Hepatocyte (in vitro differentiated cells): ENCODE measurements at regions not wholly inside any gene's neighbourhood (a gene's known extent, or its start where the extent isn't known, plus 50 kb on each side); places are given as distances from the start of the nearest gene placed in this dataset.
"Not testable (repeated sequence)": the region's sequence is repeated elsewhere in the genome, so short reads cannot be mapped to it uniquely, and the experiment has no call there.

Experiments
- DNase-seq: peaks from one replicate; pipeline ENCODE4 v3.0.0-alpha.2; 2016; ENCODE audit warnings: low spot score
- H2AFZ ChIP-seq: fragments of 200-600 bp; sonication (generic); 2 replicates; pipeline ENCODE4 v1.6.0; 2016; ENCODE audit warnings: antibody characterized with exemption, mild to moderate bottlenecking
- H3K27ac ChIP-seq: fragments of 200-600 bp; sonication (generic); 2 replicates; pipeline ENCODE4 v1.5.1; 2016; ENCODE audit warnings: mild to moderate bottlenecking
- H3K27me3 ChIP-seq: fragments of 200-600 bp; sonication (generic); 2 replicates; pipeline ENCODE4 v1.6.1; 2016
- H3K36me3 ChIP-seq: fragments of 200-600 bp; sonication (generic); replicated peaks from 2 replicates; pipeline ENCODE4 v1.5.1; 2016; ENCODE audit warnings: low read depth; ENCODE audit not compliant: insufficient read depth
- H3K4me1 ChIP-seq: fragments of 200-600 bp; sonication (generic); 2 replicates; pipeline ENCODE4 v1.5.1; 2016; ENCODE audit warnings: mild to moderate bottlenecking, moderate library complexity; ENCODE audit not compliant: insufficient read depth
- H3K4me2 ChIP-seq: fragments of 200-600 bp; sonication (generic); 2 replicates; pipeline ENCODE4 v1.6.0; 2016
- H3K4me3 ChIP-seq: fragments of 200-600 bp; sonication (generic); 2 replicates; pipeline ENCODE4 v1.5.1; 2016; ENCODE audit warnings: mild to moderate bottlenecking
- H3K79me2 ChIP-seq: fragments of 200-600 bp; sonication (generic); 2 replicates; pipeline ENCODE4 v1.6.0; 2017; ENCODE audit warnings: mild to moderate bottlenecking
- H3K9me2 ChIP-seq: fragments of 200-600 bp; sonication (generic); replicated peaks from 2 replicates; pipeline ENCODE4 v1.6.0; 2017; ENCODE audit warnings: mild to moderate bottlenecking; ENCODE audit not compliant: insufficient read depth
- H3K9me3 ChIP-seq: fragments of 200-600 bp; sonication (generic); 2 replicates; pipeline ENCODE4 v1.5.1; 2016; ENCODE audit warnings: low read depth, mild to moderate bottlenecking
- H4K20me1 ChIP-seq: fragments of 200-600 bp; sonication (generic); 2 replicates; pipeline ENCODE4 v1.6.0; 2016; ENCODE audit warnings: mild to moderate bottlenecking; ENCODE audit not compliant: insufficient read depth, poor library complexity, severe bottlenecking
- EZH2 ChIP-seq: fragments of 200-600 bp; sonication (generic); IDR thresholded peaks from 2 replicates; pipeline ENCODE4 v1.6.1; 2016; ENCODE audit warnings: antibody characterized with exemption, mild to moderate bottlenecking, borderline replicate concordance
- EZH2phosphoT487 ChIP-seq: fragments of 200-600 bp; sonication (generic); IDR thresholded peaks from one replicate; pipeline ENCODE4 v1.6.1; 2018; ENCODE audit warnings: antibody characterized with exemption, mild to moderate bottlenecking, low read depth, moderate library complexity; ENCODE audit not compliant: unreplicated experiment, severe bottlenecking
- WGBS: methylation state at CpG from one replicate; pipeline ENCODE4 v1.1.6; 2016; ENCODE audit warnings: low lambda C conversion rate; ENCODE audit errors: missing lambda C conversion rate; 5-methylcytosine and 5-hydroxymethylcytosine counted together
- TF ChIP-seq, protein P1 (sequence below): fragments of 200-600 bp; sonication (generic); IDR thresholded peaks from 2 replicates; pipeline ENCODE4 v1.5.1; 2016; ENCODE audit warnings: antibody characterized with exemption, mild to moderate bottlenecking; ENCODE audit not compliant: poor library complexity

DNA sequence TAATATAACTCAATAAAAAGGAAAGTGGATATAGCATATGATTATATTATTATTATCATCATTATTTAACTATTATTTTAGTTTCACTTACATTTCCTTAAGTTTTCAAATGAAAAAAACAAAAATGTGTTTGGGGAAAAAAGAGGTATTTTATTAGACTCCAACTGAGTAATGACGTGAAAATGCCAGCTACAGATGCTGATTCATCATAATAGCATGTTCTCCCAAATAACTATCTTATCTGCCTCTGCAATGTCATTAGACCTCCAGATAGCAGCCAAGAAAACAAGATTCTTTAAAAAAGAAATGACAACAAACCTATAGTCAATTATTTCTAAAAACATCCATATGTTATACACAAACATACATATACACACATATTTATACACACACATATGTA lies 1071.9 kb upstream of the TMPRSS15 start:
- H3K79me2 ChIP-seq: no peaks in the 10 kb centered on the region
- peak; percentile 10 for DNase-seq
- no peak for TF ChIP-seq EZH2
- TF ChIP-seq, protein P1, sequence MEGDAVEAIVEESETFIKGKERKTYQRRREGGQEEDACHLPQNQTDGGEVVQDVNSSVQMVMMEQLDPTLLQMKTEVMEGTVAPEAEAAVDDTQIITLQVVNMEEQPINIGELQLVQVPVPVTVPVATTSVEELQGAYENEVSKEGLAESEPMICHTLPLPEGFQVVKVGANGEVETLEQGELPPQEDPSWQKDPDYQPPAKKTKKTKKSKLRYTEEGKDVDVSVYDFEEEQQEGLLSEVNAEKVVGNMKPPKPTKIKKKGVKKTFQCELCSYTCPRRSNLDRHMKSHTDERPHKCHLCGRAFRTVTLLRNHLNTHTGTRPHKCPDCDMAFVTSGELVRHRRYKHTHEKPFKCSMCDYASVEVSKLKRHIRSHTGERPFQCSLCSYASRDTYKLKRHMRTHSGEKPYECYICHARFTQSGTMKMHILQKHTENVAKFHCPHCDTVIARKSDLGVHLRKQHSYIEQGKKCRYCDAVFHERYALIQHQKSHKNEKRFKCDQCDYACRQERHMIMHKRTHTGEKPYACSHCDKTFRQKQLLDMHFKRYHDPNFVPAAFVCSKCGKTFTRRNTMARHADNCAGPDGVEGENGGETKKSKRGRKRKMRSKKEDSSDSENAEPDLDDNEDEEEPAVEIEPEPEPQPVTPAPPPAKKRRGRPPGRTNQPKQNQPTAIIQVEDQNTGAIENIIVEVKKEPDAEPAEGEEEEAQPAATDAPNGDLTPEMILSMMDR: no peak
- no peak for TF ChIP-seq EZH2phosphoT487
- H3K4me1 ChIP-seq: no peaks in the 10 kb centered on the region
- no peaks in the 10 kb centered on the region for H3K9me3 ChIP-seq
- no peak overlapping the region for H3K4me2 ChIP-seq
- no peaks in the 10 kb centered on the region for H3K9me2 ChIP-seq
- no peak overlapping the region for H3K27ac ChIP-seq
- H3K4me3 ChIP-seq: no peak overlapping the region
- 56% methylated on average over 1 of the region's 1 CpG for WGBS
- no peaks in the 10 kb centered on the region for H3K27me3 ChIP-seq
- no peaks in the 10 kb centered on the region for H3K36me3 ChIP-seq
- H2AFZ ChIP-seq: no peak overlapping the region
- no peaks in the 10 kb centered on the region for H4K20me1 ChIP-seq

DNA sequence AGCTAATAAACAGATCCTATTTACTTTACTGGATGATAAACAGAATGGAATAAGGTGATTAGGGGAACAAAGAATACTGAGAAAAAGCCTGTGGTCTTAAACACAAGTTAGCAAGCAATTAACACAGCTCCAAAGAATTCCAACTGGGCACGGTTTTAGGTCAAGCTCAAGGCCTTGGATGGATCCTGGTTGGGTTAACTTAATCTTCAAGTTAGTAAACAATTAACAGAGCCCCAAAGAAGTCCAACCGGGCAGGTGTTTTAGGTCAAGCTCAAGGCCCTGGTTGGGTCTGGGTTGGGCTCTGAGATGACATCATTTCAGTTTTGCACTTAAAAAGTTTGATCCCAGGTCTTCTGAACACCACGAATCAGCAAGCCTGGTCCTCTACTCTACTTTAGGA lies 1086.3 kb upstream of the TMPRSS15 start:
- Histone ChIP-seq H4K20me1 (no peaks in the 10 kb centered on the region), H3K27ac (no peak overlapping the region), H3K4me3 (no peak overlapping the region), H3K9me2 (no peaks in the 10 kb centered on the region), H3K9me3 (no peaks in the 10 kb centered on the region), H3K36me3 (no peaks in the 10 kb centered on the region), H2AFZ (no peak overlapping the region), H3K4me2 (no peak overlapping the region), H3K4me1 (no peaks in the 10 kb centered on the region), H3K27me3 (no peaks in the 10 kb centered on the region), H3K79me2 (no peaks in the 10 kb centered on the region)
- TF ChIP-seq, protein P1: no peak
- TF ChIP-seq EZH2: no peak
- TF ChIP-seq EZH2phosphoT487: no peak
- DNase-seq: no peak
- 39% methylated on average over 3 of the region's 3 CpGs for WGBS

DNA sequence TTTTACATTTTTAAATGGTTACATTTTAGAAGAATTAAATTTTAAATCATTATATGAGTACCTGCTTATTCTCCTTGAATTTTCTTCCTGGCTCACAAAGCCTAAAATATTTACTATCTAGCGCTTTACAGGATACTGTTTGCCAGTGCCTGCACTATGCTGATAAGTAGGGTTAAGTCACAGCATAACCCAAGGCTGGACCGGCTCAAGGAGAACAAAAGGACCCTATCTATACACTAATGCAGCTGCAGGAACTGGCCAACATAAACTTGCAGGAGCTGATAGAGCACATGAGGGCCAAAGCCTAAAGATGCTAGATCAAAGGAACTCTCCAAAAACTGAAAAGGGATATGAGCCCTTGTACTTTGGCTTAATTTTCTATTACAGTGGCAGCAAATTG lies 1086.9 kb upstream of the TMPRSS15 start:
- Histone ChIP-seq H3K4me1 (no peaks in the 10 kb centered on the region), H2AFZ (no peak overlapping the region), H3K27ac (no peak overlapping the region), H4K20me1 (no peaks in the 10 kb centered on the region), H3K4me2 (no peak overlapping the region), H3K9me3 (no peaks in the 10 kb centered on the region), H3K27me3 (no peaks in the 10 kb centered on the region), H3K9me2 (no peaks in the 10 kb centered on the region), H3K4me3 (no peak overlapping the region), H3K79me2 (no peaks in the 10 kb centered on the region), H3K36me3 (no peaks in the 10 kb centered on the region)
- WGBS: 15% methylated on average over 2 of the region's 2 CpGs
- TF ChIP-seq EZH2 (no peak), EZH2phosphoT487 (no peak)
- TF ChIP-seq, protein P1: no peak
- no peak for DNase-seq

DNA sequence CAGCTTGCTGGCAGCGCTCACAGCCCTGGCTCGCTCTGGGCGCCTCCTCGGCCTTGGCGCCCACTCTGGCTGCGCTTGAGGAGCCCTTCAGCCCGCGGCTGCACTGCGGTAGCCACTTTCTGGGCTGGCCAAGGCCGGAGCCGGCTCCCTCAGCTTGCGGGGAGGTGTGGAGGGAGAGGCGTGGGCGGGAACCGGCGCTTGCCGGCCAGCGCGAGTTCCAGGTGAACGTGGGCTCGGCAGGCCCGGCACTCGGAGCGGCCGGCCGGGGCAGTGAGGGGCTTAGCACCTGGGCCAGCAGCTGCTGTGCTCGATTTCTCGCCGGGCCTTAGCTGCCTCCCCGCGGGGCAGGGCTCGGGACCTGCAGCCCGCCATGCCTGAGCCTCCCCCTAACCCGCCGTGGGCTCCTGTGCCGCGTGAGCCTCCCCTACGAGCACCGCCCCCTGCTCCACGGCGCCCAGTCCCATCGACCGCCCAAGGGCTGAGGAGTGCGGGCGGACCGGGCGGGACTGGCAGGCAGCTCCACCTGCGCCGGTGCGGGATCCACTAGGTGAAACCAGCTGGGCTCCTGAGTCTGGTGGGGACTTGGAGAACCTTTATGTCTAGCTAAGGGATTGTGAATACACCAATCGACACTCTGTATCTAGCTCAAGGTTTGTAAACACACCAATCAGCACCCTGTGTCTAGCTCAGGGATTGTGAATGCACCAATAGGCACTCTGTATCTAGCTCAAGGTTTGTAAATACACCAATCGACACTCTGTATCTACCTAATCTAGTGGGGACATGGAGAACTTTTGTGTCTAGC lies 1090.1 kb upstream of the TMPRSS15 start:
- 97% methylated on average over 24 of the region's 52 CpGs for WGBS

More for the DNA sequence above, 1090.1 kb upstream of the TMPRSS15 start:
- not testable (repeated sequence) for H3K36me3 ChIP-seq, H3K9me2 ChIP-seq, H3K4me2 ChIP-seq, H3K27ac ChIP-seq, H3K4me3 ChIP-seq, H2AFZ ChIP-seq, H4K20me1 ChIP-seq, H3K9me3 ChIP-seq, H3K79me2 ChIP-seq, H3K27me3 ChIP-seq, DNase-seq, H3K4me1 ChIP-seq
